ENCODE measurements at regions not wholly inside any gene's neighbourhood (a gene's known extent, or its start where the extent isn't known, plus 50 kb on each side); places are given as distances from the start of the nearest gene placed in this dataset.
"Not testable (repeated sequence)": the region's sequence is repeated elsewhere in the genome, so short reads cannot be mapped to it uniquely, and the experiment has no call there.

- DNase-seq (no peak), ATAC-seq (no peak)
- Histone ChIP-seq H3K36me3 (no peaks in the 10 kb centered on the region), H3K27ac (no peak overlapping the region), H3K9me3 (peaks cover 0 to 9% (median 2%) of the 10 kb centered on the region in 12 donors), H3K27me3 (peaks cover 0 to 25% (median 0%) of the 10 kb centered on the region in 9 donors), H3K4me3 (no peak overlapping the region), H3K4me1 (no peaks in the 10 kb centered on the region)
- WGBS, 4 donors, result 85 to 89% (median 88%) methylated on average over 9 of the region's 9 CpGs
- TF ChIP-seq, protein P1, sequence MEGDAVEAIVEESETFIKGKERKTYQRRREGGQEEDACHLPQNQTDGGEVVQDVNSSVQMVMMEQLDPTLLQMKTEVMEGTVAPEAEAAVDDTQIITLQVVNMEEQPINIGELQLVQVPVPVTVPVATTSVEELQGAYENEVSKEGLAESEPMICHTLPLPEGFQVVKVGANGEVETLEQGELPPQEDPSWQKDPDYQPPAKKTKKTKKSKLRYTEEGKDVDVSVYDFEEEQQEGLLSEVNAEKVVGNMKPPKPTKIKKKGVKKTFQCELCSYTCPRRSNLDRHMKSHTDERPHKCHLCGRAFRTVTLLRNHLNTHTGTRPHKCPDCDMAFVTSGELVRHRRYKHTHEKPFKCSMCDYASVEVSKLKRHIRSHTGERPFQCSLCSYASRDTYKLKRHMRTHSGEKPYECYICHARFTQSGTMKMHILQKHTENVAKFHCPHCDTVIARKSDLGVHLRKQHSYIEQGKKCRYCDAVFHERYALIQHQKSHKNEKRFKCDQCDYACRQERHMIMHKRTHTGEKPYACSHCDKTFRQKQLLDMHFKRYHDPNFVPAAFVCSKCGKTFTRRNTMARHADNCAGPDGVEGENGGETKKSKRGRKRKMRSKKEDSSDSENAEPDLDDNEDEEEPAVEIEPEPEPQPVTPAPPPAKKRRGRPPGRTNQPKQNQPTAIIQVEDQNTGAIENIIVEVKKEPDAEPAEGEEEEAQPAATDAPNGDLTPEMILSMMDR (IDR thresholded peaks at IDR 0.05), result no peak
- no peak for TF ChIP-seq POLR2A (IDR thresholded peaks at IDR 0.05)
- intact Hi-C loops (cut with DNase I), result no loop called here
Observed at GRCh38 chr16:87119748-87120147, 197.4 kb downstream of the C16orf95 start.

DNA sequence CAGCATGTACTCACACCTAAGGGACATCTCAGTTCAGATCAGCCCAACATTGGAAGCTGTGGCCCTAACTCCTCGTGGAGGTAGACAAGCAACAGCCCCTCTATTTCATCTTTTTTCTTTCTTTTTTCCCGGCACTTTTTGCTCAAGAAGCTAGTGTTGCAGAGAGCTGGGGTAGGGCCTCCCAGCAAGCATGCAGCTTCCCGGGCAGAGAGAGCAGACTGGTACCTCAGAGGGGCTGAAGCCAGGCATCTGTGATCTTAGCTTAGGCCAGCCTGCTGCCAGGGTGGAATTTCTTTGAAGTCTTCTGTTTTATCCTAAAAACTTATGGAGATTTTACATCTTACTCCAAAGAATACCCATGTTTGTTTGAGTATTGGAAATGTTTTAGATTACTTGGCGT, 195.4 kb downstream of the C16orf95 start:
- WGBS, 4 donors, result 72 to 80% (median 78%) methylated on average over 4 of the region's 4 CpGs
- H3K4me1 ChIP-seq, result peaks cover 0 to 13% (median 3%) of the 10 kb centered on the region in 12 donors
- peaks cover 0 to 9% (median 2%) of the 10 kb centered on the region in 12 donors for H3K9me3 ChIP-seq
- no peak overlapping the region for H3K27ac ChIP-seq
- no peaks in the 10 kb centered on the region for H3K36me3 ChIP-seq
- DNase-seq, result no peak
- no peak for ATAC-seq
- no peak overlapping the region for H3K4me3 ChIP-seq
- H3K27me3 ChIP-seq, result peaks cover 0 to 40% (median 6%) of the 10 kb centered on the region in 9 donors
- intact Hi-C loops (cut with DNase I), result no loop called here
- no peak for TF ChIP-seq POLR2A (IDR thresholded peaks at IDR 0.05)
- TF ChIP-seq, protein P1 (IDR thresholded peaks at IDR 0.05), result no peak

DNA sequence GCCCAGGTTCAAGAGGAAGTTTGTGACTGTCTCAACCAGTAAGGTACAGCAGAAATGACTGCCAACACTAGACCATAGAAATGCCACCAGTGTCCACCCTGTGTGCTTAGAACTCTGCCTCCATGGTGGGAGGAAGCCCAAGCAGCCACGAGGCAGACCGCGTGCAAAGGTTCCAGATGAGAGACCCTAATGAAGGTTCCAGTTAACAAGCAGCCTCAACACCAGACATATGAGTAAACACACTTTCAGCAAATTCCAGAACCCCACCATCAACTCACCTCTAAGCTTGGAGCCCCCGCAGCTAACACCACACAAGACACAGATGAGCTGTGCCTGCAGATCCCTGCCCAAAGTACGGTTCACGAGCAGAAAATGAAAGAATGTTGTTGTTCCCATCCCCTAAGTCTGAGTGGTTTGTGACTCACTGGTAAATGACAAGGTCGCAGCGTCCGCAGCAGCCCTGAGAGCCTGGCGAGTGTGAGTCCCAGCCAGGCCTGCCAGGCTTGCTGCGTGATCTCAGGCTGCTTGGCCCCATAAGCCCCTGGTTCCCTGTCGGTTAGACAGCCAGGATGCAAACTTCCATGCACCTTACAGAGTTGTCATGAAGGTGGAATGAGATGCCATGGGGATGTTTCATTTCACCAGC, 193.7 kb downstream of the C16orf95 start:
- Histone ChIP-seq H3K36me3 (no peaks in the 10 kb centered on the region), H3K4me3 (no peak overlapping the region), H3K27ac (no peak overlapping the region), H3K27me3 (peaks cover 0 to 48% (median 7%) of the 10 kb centered on the region in 9 donors), H3K9me3 (peaks cover 0 to 9% (median 2%) of the 10 kb centered on the region in 12 donors), H3K4me1 (peaks cover 0 to 25% (median 9%) of the 10 kb centered on the region in 12 donors)
- intact Hi-C loops (cut with DNase I), result no loop called here
- WGBS, 4 donors, result 92 to 94% (median 94%) methylated on average over 11 to 12 of the region's 12 CpGs
- DNase-seq (no peak), ATAC-seq (no peak)
- TF ChIP-seq, protein P1 (IDR thresholded peaks at IDR 0.05), result no peak
- TF ChIP-seq POLR2A (IDR thresholded peaks at IDR 0.05), result no peak

GRCh38 chr16:87124405-87124804, 192.8 kb downstream of the C16orf95 start:
- Histone ChIP-seq H3K27me3 (peaks cover 0 to 48% (median 8%) of the 10 kb centered on the region in 9 donors), H3K4me1 (peaks cover 0 to 25% (median 9%) of the 10 kb centered on the region in 12 donors), H3K9me3 (peaks cover 0 to 15% (median 2%) of the 10 kb centered on the region in 12 donors)
- H3K36me3 ChIP-seq; ATAC-seq; H3K4me3 ChIP-seq; H3K27ac ChIP-seq; intact Hi-C loops (cut with DNase I); DNase-seq: not testable (repeated sequence)
- WGBS, 4 donors, result 84 to 97% (median 92%) methylated on average over 9 of the region's 9 CpGs

Data from heart left ventricle (tissue), 16 donors.